Heart left ventricle (tissue), 16 donors: ENCODE measurements at regions not wholly inside any gene's neighbourhood (a gene's known extent, or its start where the extent isn't known, plus 50 kb on each side); places are given as distances from the start of the nearest gene placed in this dataset.

Experiments used
- ATAC-seq, 4 donors: fragments of 200-7000 bp; cut with Tn5 transposase; one replicate each; pipeline ENCODE4 v1.9.1; 2020 to 2022; ENCODE audit warnings: moderate library complexity in 4 of 4, mild to moderate bottlenecking in 3 of 4, moderate number of reproducible peaks in 1 of 4
- DNase-seq, 5 donors: peaks; one replicate each; pipeline ENCODE4 v3.0.0-alpha.2; 2020
- H3K27ac ChIP-seq, 12 donors: fragments of 200-600 bp; sonication (generic) in 4 of 12; one replicate each; pipeline versions ENCODE4 v1.5.0 to v1.8.0; 2016 to 2022; ENCODE audit warnings: mild to moderate bottlenecking in 2 of 12
- H3K27me3 ChIP-seq, 9 donors: fragments of 200-600 bp; sonication (generic) in 2 of 9; one replicate each; pipeline versions ENCODE4 v1.5.1 to v1.8.0; 2016 to 2022; ENCODE audit warnings: mild to moderate bottlenecking in 3 of 9
- H3K36me3 ChIP-seq, 9 donors: fragments of 200-600 bp; sonication (generic) in 2 of 9; one replicate each; pipeline versions ENCODE4 v1.5.0 to v1.8.0; 2018 to 2022; ENCODE audit warnings: mild to moderate bottlenecking in 2 of 9
- H3K4me1 ChIP-seq, 12 donors: fragments of 200-600 bp; sonication (generic) in 4 of 12; one replicate each; pipeline versions ENCODE4 v1.5.0 to v1.8.0; 2016 to 2022; ENCODE audit warnings: mild to moderate bottlenecking in 3 of 12
- H3K4me3 ChIP-seq, 12 donors: fragments of 200-600 bp; sonication (generic) in 4 of 12; one replicate each; pipeline versions ENCODE4 v1.5.0 to v1.8.0; 2017 to 2022; ENCODE audit warnings: mild to moderate bottlenecking in 9 of 12, moderate library complexity in 4 of 12
- H3K9me3 ChIP-seq, 12 donors: fragments of 200-600 bp; sonication (generic) in 4 of 12; one replicate each; pipeline versions ENCODE4 v1.5.0 to v1.8.0; 2016 to 2022; ENCODE audit warnings: mild to moderate bottlenecking in 1 of 12
- CTCF ChIP-seq, 12 donors: fragments of 200-600 bp; sonication (generic) in 4 of 12; IDR thresholded peaks; one replicate each; pipeline versions ENCODE4 v1.5.0 to v1.8.0; 2018 to 2022; ENCODE audit warnings: antibody characterized with exemption in 12 of 12, mild to moderate bottlenecking in 5 of 12
- POLR2A ChIP-seq, 2 donors: fragments of 450-650 bp; IDR thresholded peaks; one replicate each; pipeline ENCODE4 v1.6.1; 2017; ENCODE audit warnings: antibody characterized with exemption in 2 of 2, mild to moderate bottlenecking in 2 of 2, moderate library complexity in 2 of 2
- WGBS, 4 donors: extraction: QIAGEN DNeasy Blood & Tissue Kit in 2 of 4; methylation state at CpG; one replicate each; pipeline versions ENCODE4 v1.1.5 to v1.1.7; 2013 to 2018; 5-methylcytosine and 5-hydroxymethylcytosine counted together
- intact Hi-C, 10 donors: fragments of 100-400 bp; cut with DNase I; formaldehyde crosslinking; loops; one replicate each; pipeline versions ENCODE4 v1.11.1 to v1.14.2; 2022
- donor health status: ischemic (EF 13 %, LVEDD 7.1; RV severe dilation, severe dysfunction).
- donor health status: healthy with polysubstance abuse.
- donor health status: DM: no; HTN: yes; CAD: no.
- donor health status: DM: no; HTN: no; CAD: no.
- donor health status: ischemic (EF 25% LVEDD 6.9; RV normal size, moderate dysfunction).
- donor health status: ischemic (EF 25% LVEDD 5.7; RV mildly dilated, moderate dysfunction).
- donor health status: healthy.
- donor health status: DM: yes; HTN: yes; CAD: no.
- donor health status: ischemic (EF 35%, LVEDD 5.7; RV mildly dilated, moderate dysfunction).
- donor health status: nonischemic (EF 11% LVEDD 7.7; RV severe dilation, severe dysfunction).
- donor health status: DM: yes; HTN: yes; CAD: no.
- donor health status: PGD.
- donor health status: ischemic (EF 29% LVEDD 5.4; RV normal size, mild dysfunction).
- donor health status: nonischemic (EF 23%, LVEDD 6.1; RV moderate dilation, normal function).

DNA sequence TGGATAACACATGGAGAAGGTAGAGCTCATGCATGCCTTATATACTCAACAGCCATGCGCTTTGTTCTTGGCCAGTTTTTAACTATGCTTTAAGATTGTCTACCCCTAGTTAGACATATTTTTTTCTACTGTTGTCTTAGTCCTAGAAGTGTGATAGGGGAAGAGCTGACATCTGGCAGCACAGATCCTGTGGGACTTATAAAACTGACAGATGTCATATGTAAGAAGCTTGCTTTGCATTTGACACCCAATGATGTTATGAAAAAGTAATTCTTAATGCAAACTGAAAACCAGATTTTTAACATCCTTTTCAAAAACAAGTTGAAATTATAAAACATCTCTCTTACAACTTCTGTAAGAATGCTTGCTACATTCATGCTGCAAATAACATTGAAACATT is 715.9 kb upstream of the LRRN3 start:
- no peak overlapping the region for H3K4me3 ChIP-seq
- H3K36me3 ChIP-seq: no peaks in the 10 kb centered on the region
- ATAC-seq: no peak
- DNase-seq: no peak
- H3K4me1 ChIP-seq: no peaks in the 10 kb centered on the region
- H3K9me3 ChIP-seq: no peaks in the 10 kb centered on the region
- no peak for TF ChIP-seq CTCF (IDR thresholded peaks at IDR 0.05)
- TF ChIP-seq POLR2A (IDR thresholded peaks at IDR 0.05): no peak
- H3K27me3 ChIP-seq: no peaks in the 10 kb centered on the region
- intact Hi-C loops: no loop called here
- no peak overlapping the region for H3K27ac ChIP-seq
- 88 to 92% (median 90%) methylated on average over 1 of the region's 1 CpG for WGBS, 4 donors

- H3K27ac ChIP-seq: no peak overlapping the region
- no peaks in the 10 kb centered on the region for H3K27me3 ChIP-seq
- no peak for DNase-seq
- 48 to 61% (median 52%) methylated on average over 6 of the region's 6 CpGs for WGBS, 4 donors
- peaks cover 0 to 3% (median 0%) of the 10 kb centered on the region in 12 donors for H3K4me1 ChIP-seq
- intact Hi-C loops: no loop called here
- no peak for ATAC-seq
- TF ChIP-seq POLR2A (IDR thresholded peaks at IDR 0.05) (no peak), CTCF (IDR thresholded peaks at IDR 0.05) (no peak)
- H3K4me3 ChIP-seq: no peak overlapping the region
- no peaks in the 10 kb centered on the region for H3K9me3 ChIP-seq
- H3K36me3 ChIP-seq: no peaks in the 10 kb centered on the region
These were observed 708.2 kb upstream of the LRRN3 start for GRCh38 chr7:110382736-110383135.

- Histone ChIP-seq H3K4me3 (no peak overlapping the region), H3K27me3 (no peaks in the 10 kb centered on the region), H3K36me3 (no peaks in the 10 kb centered on the region), H3K9me3 (no peaks in the 10 kb centered on the region), H3K27ac (no peak overlapping the region), H3K4me1 (peaks cover 0 to 3% (median 0%) of the 10 kb centered on the region in 12 donors)
- DNase-seq: no peak
- intact Hi-C loops: no loop called here
- ATAC-seq: no peak
- TF ChIP-seq POLR2A (IDR thresholded peaks at IDR 0.05): no peak
- TF ChIP-seq CTCF (IDR thresholded peaks at IDR 0.05): no peak
These were observed 704.9 kb upstream of the LRRN3 start for GRCh38 chr7:110386006-110386405.

DNA sequence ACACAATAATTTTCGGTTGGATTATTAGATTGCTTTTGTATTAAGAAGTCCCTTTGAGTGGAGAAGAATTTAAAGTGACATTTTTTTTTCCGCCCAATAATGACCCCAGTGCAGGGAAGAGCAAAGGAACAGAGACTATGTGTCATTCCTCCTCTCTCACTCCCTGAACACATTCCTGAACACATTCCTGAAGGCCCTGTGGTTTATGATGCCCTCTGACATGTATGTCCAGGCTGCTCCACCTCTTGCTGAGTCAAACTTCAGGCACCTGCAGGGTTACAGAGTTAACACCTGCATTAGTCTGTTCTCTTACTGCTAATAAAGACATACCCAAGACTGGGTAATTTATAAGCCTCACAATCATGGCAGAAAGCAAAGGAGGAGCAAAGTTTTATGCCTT is 704.0 kb upstream of the LRRN3 start:
- ATAC-seq: no peak
- 41 to 45% (median 41%) methylated on average over 2 of the region's 2 CpGs for WGBS, 4 donors
- Histone ChIP-seq H3K27me3 (no peaks in the 10 kb centered on the region), H3K9me3 (no peaks in the 10 kb centered on the region), H3K4me1 (peaks cover 0 to 3% (median 0%) of the 10 kb centered on the region in 12 donors), H3K36me3 (no peaks in the 10 kb centered on the region), H3K4me3 (no peak overlapping the region), H3K27ac (no peak overlapping the region)
- intact Hi-C loops: no loop called here
- DNase-seq: no peak
- TF ChIP-seq POLR2A (IDR thresholded peaks at IDR 0.05) (no peak), CTCF (IDR thresholded peaks at IDR 0.05) (no peak)
